A673 (cell line): ENCODE measurements at regions not wholly inside any gene's neighbourhood (a gene's known extent, or its start where the extent isn't known, plus 50 kb on each side); places are given as distances from the start of the nearest gene placed in this dataset.

Source experiments
- CTCF ChIP-seq: fragments of 300-800, 200-600 bp; sonication (generic); conservative IDR thresholded peaks from 2 replicates; pipeline ENCODE4 v1.5.1; 2017; ENCODE audit warnings: low read depth, mild to moderate bottlenecking, antibody characterized with exemption, low read length, moderate library complexity, mixed read lengths
- EZH2 ChIP-seq: fragments of 200-600 bp; sonication (generic); IDR thresholded peaks from 2 replicates; pipeline ENCODE4 v1.6.1; 2017; ENCODE audit warnings: borderline replicate concordance, low read depth, mild to moderate bottlenecking, mixed read lengths, antibody characterized with exemption, low read length; ENCODE audit not compliant: poor library complexity, severe bottlenecking

- TF ChIP-seq CTCF = peak; percentile 58
- no peak for TF ChIP-seq EZH2
Measured at GRCh38 chr11:92735039-92735438, 234.4 kb upstream of the MTNR1B start.
